Neural cell (in vitro differentiated cells): ENCODE measurements at regions not wholly inside any gene's neighbourhood (a gene's known extent, or its start where the extent isn't known, plus 50 kb on each side); places are given as distances from the start of the nearest gene placed in this dataset.

Experiments used
- H2AFZ ChIP-seq: fragments of 200-600, 300-800 bp; sonication (generic), shearing (Covaris generic); 2 replicates; pipeline ENCODE4 v1.6.0; 2014; ENCODE audit warnings: low read depth, mild to moderate bottlenecking, antibody characterized with exemption, low read length, moderate library complexity
- H3F3A ChIP-seq: fragments of 200-600 bp; shearing (Covaris generic); 2 replicates; pipeline ENCODE4 v1.6.1; 2016; ENCODE audit warnings: mild to moderate bottlenecking, moderate library complexity, mixed read lengths, antibody characterized with exemption, low read length; ENCODE audit not compliant: insufficient read depth, poor library complexity, severe bottlenecking
- H3K27ac ChIP-seq: fragments of 200-600, 300-800 bp; sonication (generic), shearing (Covaris generic); 2 replicates; pipeline ENCODE4 v1.5.1; 2014; ENCODE audit warnings: mild to moderate bottlenecking, low read length, moderate library complexity
- H3K27me3 ChIP-seq: fragments of 300-800, 200-600 bp; sonication (generic), shearing (Covaris generic); 2 replicates; pipeline ENCODE4 v1.6.0; 2014; ENCODE audit warnings: mild to moderate bottlenecking, low read depth, low read length, moderate library complexity; ENCODE audit not compliant: insufficient read depth
- H3K36me3 ChIP-seq: fragments of 300-800, 200-600 bp; sonication (generic), shearing (Covaris generic); 2 replicates; pipeline ENCODE4 v1.5.1; 2014; ENCODE audit warnings: mild to moderate bottlenecking, antibody characterized with exemption, low read length, moderate library complexity; ENCODE audit not compliant: insufficient read depth
- H3K4me2 ChIP-seq: fragments of 300-800, 200-600 bp; sonication (generic), shearing (Covaris generic); 2 replicates; pipeline ENCODE4 v1.6.0; 2014; ENCODE audit warnings: mild to moderate bottlenecking, low read length
- H3K4me3 ChIP-seq: fragments of 300-800, 200-600 bp; sonication (generic), shearing (Covaris generic); 2 replicates; pipeline ENCODE4 v1.5.1; 2014; ENCODE audit warnings: mild to moderate bottlenecking, low read length, moderate library complexity
- H3K79me2 ChIP-seq: fragments of 200-600 bp; shearing (Covaris generic); replicated peaks from 2 replicates; pipeline ENCODE4 v1.6.0; 2014; ENCODE audit warnings: mild to moderate bottlenecking, low read length, moderate library complexity; ENCODE audit not compliant: insufficient read depth
- H3K9ac ChIP-seq: fragments of 300-800, 200-600 bp; sonication (generic), shearing (Covaris generic); 2 replicates; pipeline ENCODE4 v1.6.1; 2016; ENCODE audit warnings: mild to moderate bottlenecking, low read length, mixed read lengths
- H3K9me2 ChIP-seq: fragments of 200-600 bp; shearing (Covaris generic); 2 replicates; pipeline ENCODE4 v1.6.1; 2016; ENCODE audit warnings: mild to moderate bottlenecking, low read length, mixed read lengths; ENCODE audit not compliant: insufficient read depth
- H3K9me3 ChIP-seq: fragments of 200-600, 300-800 bp; sonication (generic), shearing (Covaris generic); 2 replicates; pipeline ENCODE4 v1.6.1; 2016; ENCODE audit warnings: mild to moderate bottlenecking, mixed run types, low read length, moderate library complexity, mixed read lengths
- H4K20me1 ChIP-seq: fragments of 200-600 bp; shearing (Covaris generic); 2 replicates; pipeline ENCODE4 v1.6.1; 2016; ENCODE audit warnings: mild to moderate bottlenecking, mixed run types; ENCODE audit not compliant: insufficient read depth
- CTCF ChIP-seq: fragments of 450-650 bp; IDR thresholded peaks from 2 replicates; pipeline ENCODE4 v1.5.1; 2014; ENCODE audit warnings: antibody characterized with exemption, mild to moderate bottlenecking, moderate library complexity; ENCODE audit not compliant: poor library complexity, severe bottlenecking
- EP300 ChIP-seq: fragments of 450-650 bp; conservative IDR thresholded peaks from 2 replicates; pipeline ENCODE4 v1.6.1; 2014; ENCODE audit warnings: antibody characterized with exemption, mild to moderate bottlenecking, moderate library complexity; ENCODE audit not compliant: poor library complexity, severe bottlenecking
- EZH2 ChIP-seq: fragments of 200-600, 300-800 bp; shearing (Covaris generic), sonication (generic); IDR thresholded peaks from 2 replicates; pipeline ENCODE4 v1.6.1; 2014; ENCODE audit warnings: antibody characterized with exemption, low read length, borderline replicate concordance, mild to moderate bottlenecking; ENCODE audit not compliant: insufficient read depth, poor library complexity, severe bottlenecking
- MXI1 ChIP-seq: fragments of 450-650 bp; conservative IDR thresholded peaks from 2 replicates; pipeline ENCODE4 v1.6.1; 2014; ENCODE audit warnings: antibody characterized with exemption, mild to moderate bottlenecking; ENCODE audit not compliant: poor library complexity, severe bottlenecking
- POLR2AphosphoS5 ChIP-seq: IDR thresholded peaks from 2 replicates; pipeline ENCODE4 v1.6.1; 2012
- RAD21 ChIP-seq: fragments of 450-650 bp; conservative IDR thresholded peaks from 2 replicates; pipeline ENCODE4 v1.6.1; 2014; ENCODE audit warnings: antibody characterized with exemption, mild to moderate bottlenecking, moderate library complexity
- REST ChIP-seq: IDR thresholded peaks from 2 replicates; pipeline ENCODE4 v1.6.1; 2012; ENCODE audit warnings: borderline replicate concordance
- SMC3 ChIP-seq: fragments of 450-650 bp; conservative IDR thresholded peaks from 2 replicates; pipeline ENCODE4 v1.6.1; 2014; ENCODE audit warnings: antibody characterized with exemption, mild to moderate bottlenecking, moderate library complexity; ENCODE audit not compliant: poor library complexity
- TAF1 ChIP-seq: IDR thresholded peaks from 2 replicates; pipeline ENCODE4 v1.6.1; 2012; ENCODE audit warnings: low read depth

GRCh38 chr7:69189406-69189805, 408.9 kb upstream of the AUTS2 start:
- Histone ChIP-seq H3K4me2 (no peak overlapping the region), H2AFZ (no peak overlapping the region), H3K27ac (no peak overlapping the region), H3K4me3 (no peak overlapping the region), H3K9ac (no peak overlapping the region), H3K79me2 (no peaks in the 10 kb centered on the region), H3K27me3 (no peaks in the 10 kb centered on the region), H3K9me3 (no peaks in the 10 kb centered on the region), H3K9me2 (no peaks in the 10 kb centered on the region), H3K36me3 (no peaks in the 10 kb centered on the region), H4K20me1 (no peaks in the 10 kb centered on the region), H3F3A (no peaks in the 10 kb centered on the region)
- TF ChIP-seq TAF1 = no peak
- TF ChIP-seq POLR2AphosphoS5 = no peak
- no peak for TF ChIP-seq EP300
- no peak for TF ChIP-seq RAD21
- TF ChIP-seq REST = no peak
- TF ChIP-seq SMC3 = no peak
- TF ChIP-seq MXI1 = no peak
- no peak for TF ChIP-seq EZH2
- TF ChIP-seq CTCF = no peak

GRCh38 chr7:69190025-69190424, 408.2 kb upstream of the AUTS2 start:
- H3K9me3 ChIP-seq = no peaks in the 10 kb centered on the region
- no peak overlapping the region for H3K4me2 ChIP-seq
- no peaks in the 10 kb centered on the region for H3K9me2 ChIP-seq
- no peak overlapping the region for H2AFZ ChIP-seq
- H3K36me3 ChIP-seq = no peaks in the 10 kb centered on the region
- no peak overlapping the region for H3K27ac ChIP-seq
- no peak overlapping the region for H3K9ac ChIP-seq
- no peaks in the 10 kb centered on the region for H4K20me1 ChIP-seq
- TF ChIP-seq MXI1 (no peak), REST (no peak), RAD21 (no peak), TAF1 (no peak), POLR2AphosphoS5 (no peak), SMC3 (no peak), CTCF (no peak)
- H3K27me3 ChIP-seq = no peaks in the 10 kb centered on the region
- H3K79me2 ChIP-seq = no peaks in the 10 kb centered on the region
- no peaks in the 10 kb centered on the region for H3F3A ChIP-seq
- no peak overlapping the region for H3K4me3 ChIP-seq
